ENCODE measurements at regions not wholly inside any gene's neighbourhood (a gene's known extent, or its start where the extent isn't known, plus 50 kb on each side); places are given as distances from the start of the nearest gene placed in this dataset.
A peak's percentile ranks its signal among the peaks of the same experiment; 100 is the strongest.

DNA sequence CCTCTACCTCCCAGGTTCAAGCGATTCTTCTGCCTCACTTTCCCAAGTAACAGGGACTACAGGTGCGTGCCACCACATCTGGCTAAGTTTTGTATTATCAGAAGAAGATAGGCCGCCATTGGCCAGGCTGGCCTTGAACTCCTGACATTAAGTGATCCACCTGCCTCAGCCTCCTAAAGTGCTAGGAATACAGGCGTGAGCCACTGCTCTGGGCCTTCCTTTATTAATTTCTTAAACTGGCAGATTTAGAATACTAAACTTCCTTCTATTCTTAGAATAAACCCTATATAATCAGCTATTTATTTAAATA, 86.6 kb downstream of the HFE start:
- Histone ChIP-seq H3K79me2 (ENCODE audit: insufficient read depth, low read length) (no peaks in the 10 kb centered on the region), H3K4ac (ENCODE audit: low read depth, low read length) (no peak overlapping the region), H4K5ac (ENCODE audit: insufficient read length, low read depth, low read length) (no peak overlapping the region), H2BK15ac (ENCODE audit: low read depth, low read length) (no peak overlapping the region), H3K9me3 (ENCODE audit: control insufficient read depth, low read depth, low read length) (no peaks in the 10 kb centered on the region), H2AK5ac (ENCODE audit: insufficient read length, low read length) (no peak overlapping the region), H2BK12ac (ENCODE audit: insufficient read length, low read depth, low read length) (no peak overlapping the region), H3K56ac (ENCODE audit: insufficient read length, low read depth, low read length) (no peak overlapping the region), H4K91ac (ENCODE audit: insufficient read length, low read depth, low read length) (no peak overlapping the region), H4K8ac (replicated peaks; ENCODE audit: insufficient read length, low read depth, low read length) (no peak overlapping the region), H3T11ph (ENCODE audit: low read length) (no peak overlapping the region), H3K27ac (ENCODE audit: insufficient read length, low read depth, low read length) (no peak overlapping the region), H2BK20ac (ENCODE audit: low read depth, low read length, poor library complexity, severe bottlenecking) (no peak overlapping the region), H3K4me1 (ENCODE audit: insufficient read depth, low read length) (peaks cover 2% of the 10 kb centered on the region; the same call in 1 of the 2 replicates), H2BK5ac (ENCODE audit: insufficient read length, low read length) (no peak overlapping the region), H3K4me2 (ENCODE audit: insufficient read depth, insufficient read length, low read length) (no peak overlapping the region), H3K27me3 (ENCODE audit: insufficient read depth, low read length) (no peaks in the 10 kb centered on the region), H3K23me2 (ENCODE audit: insufficient read length, low read depth, low read length, poor library complexity, severe bottlenecking) (peaks cover 6% of the 10 kb centered on the region), H3K18ac (ENCODE audit: insufficient read length, low read depth, low read length) (no peak overlapping the region), H3K23ac (ENCODE audit: insufficient read length, low read depth, low read length) (no peak overlapping the region), H2BK120ac (ENCODE audit: low read depth, low read length, poor library complexity, severe bottlenecking) (no peak overlapping the region), H3K79me1 (ENCODE audit: insufficient read depth, low read depth, low read length, poor library complexity, severe bottlenecking) (no peaks in the 10 kb centered on the region), H3K14ac (ENCODE audit: insufficient read depth, low read length) (no peak overlapping the region), H2AFZ (ENCODE audit: low read length) (no peak overlapping the region), H3K9ac (ENCODE audit: extremely low read depth, insufficient read length, low read length) (no peak overlapping the region), H4K20me1 (ENCODE audit: control insufficient read depth, insufficient read depth, insufficient read length) (no peaks in the 10 kb centered on the region)
- no peak for DNase-seq
- peak overlapping the region in 1 of 2 experiments; percentile 43; a peak in 2 of 5 replicates for H3K4me3 Mint-ChIP-seq
- H3K4me1 Mint-ChIP-seq, result peaks cover 19 to 31% of the 10 kb centered on the region in 2 experiments
- no peaks in the 10 kb centered on the region for H3K9me3 Mint-ChIP-seq
- no peaks in the 10 kb centered on the region for H3K27me3 Mint-ChIP-seq (ENCODE audit: low read depth)
- WGBS (ENCODE audit: extremely low coverage, insufficient read length, low lambda C conversion rate), result no CpG with 5 or more reads among the region's 4 CpGs
- TF ChIP-seq, protein P1, sequence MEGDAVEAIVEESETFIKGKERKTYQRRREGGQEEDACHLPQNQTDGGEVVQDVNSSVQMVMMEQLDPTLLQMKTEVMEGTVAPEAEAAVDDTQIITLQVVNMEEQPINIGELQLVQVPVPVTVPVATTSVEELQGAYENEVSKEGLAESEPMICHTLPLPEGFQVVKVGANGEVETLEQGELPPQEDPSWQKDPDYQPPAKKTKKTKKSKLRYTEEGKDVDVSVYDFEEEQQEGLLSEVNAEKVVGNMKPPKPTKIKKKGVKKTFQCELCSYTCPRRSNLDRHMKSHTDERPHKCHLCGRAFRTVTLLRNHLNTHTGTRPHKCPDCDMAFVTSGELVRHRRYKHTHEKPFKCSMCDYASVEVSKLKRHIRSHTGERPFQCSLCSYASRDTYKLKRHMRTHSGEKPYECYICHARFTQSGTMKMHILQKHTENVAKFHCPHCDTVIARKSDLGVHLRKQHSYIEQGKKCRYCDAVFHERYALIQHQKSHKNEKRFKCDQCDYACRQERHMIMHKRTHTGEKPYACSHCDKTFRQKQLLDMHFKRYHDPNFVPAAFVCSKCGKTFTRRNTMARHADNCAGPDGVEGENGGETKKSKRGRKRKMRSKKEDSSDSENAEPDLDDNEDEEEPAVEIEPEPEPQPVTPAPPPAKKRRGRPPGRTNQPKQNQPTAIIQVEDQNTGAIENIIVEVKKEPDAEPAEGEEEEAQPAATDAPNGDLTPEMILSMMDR (conservative IDR thresholded peaks at IDR 0.05), result no peak
- peaks cover 0 to 6% (median 0%) of the 10 kb centered on the region in 3 experiments; a peak in 3 of 7 replicates for H3K36me3 Mint-ChIP-seq (ENCODE audit: insufficient read depth in 1 of 3, low read depth in 3 of 3)
- no peak overlapping the region for H3K27ac Mint-ChIP-seq

Data from H9 (cell line).